Uterus (tissue), 2 donors: ENCODE measurements at regions not wholly inside any gene's neighbourhood (a gene's known extent, or its start where the extent isn't known, plus 50 kb on each side); places are given as distances from the start of the nearest gene placed in this dataset.

Experiments
- CTCF ChIP-seq, 4 experiments: fragments of 200-600 bp in 2 of 4; fragments of 450-650 bp in 2 of 4; sonication (generic) in 2 of 4; IDR thresholded peaks; one replicate each; pipeline ENCODE4 v1.5.1; 2016 to 2019; ENCODE audit warnings: antibody characterized with exemption in 4 of 4, mild to moderate bottlenecking in 2 of 4, moderate library complexity in 1 of 4
- POLR2A ChIP-seq, 2 donors: fragments of 450-650 bp; IDR thresholded peaks; one replicate each; pipeline ENCODE4 v1.6.1; 2016; ENCODE audit warnings: antibody characterized with exemption in 2 of 2, mild to moderate bottlenecking in 1 of 2, moderate library complexity in 1 of 2

- TF ChIP-seq CTCF (IDR thresholded peaks at IDR 0.05): no peak
- TF ChIP-seq POLR2A (IDR thresholded peaks at IDR 0.05): no peak
Measured at GRCh38 chr5:8137941-8138550, 269.1 kb downstream of the MTRR start.
